ENCODE measurements at regions not wholly inside any gene's neighbourhood (a gene's known extent, or its start where the extent isn't known, plus 50 kb on each side); places are given as distances from the start of the nearest gene placed in this dataset.

DNA sequence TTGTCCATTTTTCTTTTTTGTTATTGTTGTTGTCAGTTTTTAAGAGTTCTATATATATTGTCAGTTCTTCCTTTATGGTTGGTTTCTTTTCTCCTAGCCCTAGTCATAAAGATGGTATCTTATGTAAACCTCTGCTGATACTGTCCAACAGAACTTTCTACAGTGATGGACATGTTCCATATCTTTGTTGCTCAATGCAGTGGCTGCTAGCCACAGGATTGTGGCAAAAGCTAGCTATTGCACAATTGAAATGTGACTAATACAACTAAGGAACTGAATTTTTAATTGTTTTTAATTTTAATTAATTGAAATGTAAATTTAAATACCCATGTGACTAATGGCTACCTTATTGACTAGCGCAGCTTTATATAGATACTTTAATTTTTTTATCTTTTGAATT, 411.8 kb upstream of the PTBP2 start (continued):
- TF ChIP-seq, protein P1, sequence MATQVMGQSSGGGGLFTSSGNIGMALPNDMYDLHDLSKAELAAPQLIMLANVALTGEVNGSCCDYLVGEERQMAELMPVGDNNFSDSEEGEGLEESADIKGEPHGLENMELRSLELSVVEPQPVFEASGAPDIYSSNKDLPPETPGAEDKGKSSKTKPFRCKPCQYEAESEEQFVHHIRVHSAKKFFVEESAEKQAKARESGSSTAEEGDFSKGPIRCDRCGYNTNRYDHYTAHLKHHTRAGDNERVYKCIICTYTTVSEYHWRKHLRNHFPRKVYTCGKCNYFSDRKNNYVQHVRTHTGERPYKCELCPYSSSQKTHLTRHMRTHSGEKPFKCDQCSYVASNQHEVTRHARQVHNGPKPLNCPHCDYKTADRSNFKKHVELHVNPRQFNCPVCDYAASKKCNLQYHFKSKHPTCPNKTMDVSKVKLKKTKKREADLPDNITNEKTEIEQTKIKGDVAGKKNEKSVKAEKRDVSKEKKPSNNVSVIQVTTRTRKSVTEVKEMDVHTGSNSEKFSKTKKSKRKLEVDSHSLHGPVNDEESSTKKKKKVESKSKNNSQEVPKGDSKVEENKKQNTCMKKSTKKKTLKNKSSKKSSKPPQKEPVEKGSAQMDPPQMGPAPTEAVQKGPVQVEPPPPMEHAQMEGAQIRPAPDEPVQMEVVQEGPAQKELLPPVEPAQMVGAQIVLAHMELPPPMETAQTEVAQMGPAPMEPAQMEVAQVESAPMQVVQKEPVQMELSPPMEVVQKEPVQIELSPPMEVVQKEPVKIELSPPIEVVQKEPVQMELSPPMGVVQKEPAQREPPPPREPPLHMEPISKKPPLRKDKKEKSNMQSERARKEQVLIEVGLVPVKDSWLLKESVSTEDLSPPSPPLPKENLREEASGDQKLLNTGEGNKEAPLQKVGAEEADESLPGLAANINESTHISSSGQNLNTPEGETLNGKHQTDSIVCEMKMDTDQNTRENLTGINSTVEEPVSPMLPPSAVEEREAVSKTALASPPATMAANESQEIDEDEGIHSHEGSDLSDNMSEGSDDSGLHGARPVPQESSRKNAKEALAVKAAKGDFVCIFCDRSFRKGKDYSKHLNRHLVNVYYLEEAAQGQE (IDR thresholded peaks at IDR 0.05): no peak
- no peak for TF ChIP-seq SP1 (IDR thresholded peaks at IDR 0.05)
- no peak for TF ChIP-seq TAF1 (conservative IDR thresholded peaks at IDR 0.05)
- TF ChIP-seq HNF4G (IDR thresholded peaks at IDR 0.05): no peak

GRCh38 chr1:96313216-96313615, 408.4 kb upstream of the PTBP2 start:
- Histone ChIP-seq H3K27me3 (ENCODE audit: control insufficient read depth in 4 of 4, insufficient read depth in 4 of 4, low read length in 3 of 4) (no peaks in the 10 kb centered on the region), H3K4me3 (ENCODE audit: low read depth in 1 of 3, low read length in 3 of 3) (no peak overlapping the region), H3K4me1 (ENCODE audit: control insufficient read depth in 4 of 4, insufficient read depth in 4 of 4, low read length in 3 of 4) (peaks cover 0 to 4% (median 4%) of the 10 kb centered on the region in 4 donors), H3K36me3 (ENCODE audit: control insufficient read depth in 4 of 4, insufficient read depth in 3 of 4, low read depth in 1 of 4, low read length in 3 of 4) (no peaks in the 10 kb centered on the region), H3K9ac (ENCODE audit: low read depth in 1 of 2, low read length in 2 of 2) (no peak overlapping the region), H3K9me3 (ENCODE audit: control insufficient read depth in 4 of 4, low read length in 3 of 4) (no peaks in the 10 kb centered on the region), H3K27ac (ENCODE audit: low read depth in 1 of 2, low read length in 2 of 2) (no peak overlapping the region)
- DNase-seq (ENCODE audit: low spot score): no peak
- 96% methylated on average over 1 of the region's 1 CpG for WGBS
- TF ChIP-seq GABPA (IDR thresholded peaks at IDR 0.05 in 1 of 2, conservative IDR thresholded peaks at IDR 0.05 in 1 of 2) (no peak), FOXA1 (IDR thresholded peaks at IDR 0.05) (no peak), SP1 (IDR thresholded peaks at IDR 0.05) (no peak)
- TF ChIP-seq, protein P2, sequence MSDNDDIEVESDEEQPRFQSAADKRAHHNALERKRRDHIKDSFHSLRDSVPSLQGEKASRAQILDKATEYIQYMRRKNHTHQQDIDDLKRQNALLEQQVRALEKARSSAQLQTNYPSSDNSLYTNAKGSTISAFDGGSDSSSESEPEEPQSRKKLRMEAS (IDR thresholded peaks at IDR 0.05): no peak

GRCh38 chr1:96329121-96329520, 392.5 kb upstream of the PTBP2 start:
- TF ChIP-seq RAD21 (IDR thresholded peaks at IDR 0.05): no peak
- TF ChIP-seq HNF4G (IDR thresholded peaks at IDR 0.05): no peak
- TF ChIP-seq, protein P2 (IDR thresholded peaks at IDR 0.05): no peak
- TF ChIP-seq, protein P3, sequence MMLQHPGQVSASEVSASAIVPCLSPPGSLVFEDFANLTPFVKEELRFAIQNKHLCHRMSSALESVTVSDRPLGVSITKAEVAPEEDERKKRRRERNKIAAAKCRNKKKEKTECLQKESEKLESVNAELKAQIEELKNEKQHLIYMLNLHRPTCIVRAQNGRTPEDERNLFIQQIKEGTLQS (IDR thresholded peaks at IDR 0.05): no peak
- TF ChIP-seq FOXA1 (IDR thresholded peaks at IDR 0.05): no peak
- TF ChIP-seq GABPA (IDR thresholded peaks at IDR 0.05 in 1 of 2, conservative IDR thresholded peaks at IDR 0.05 in 1 of 2): no peak
- TF ChIP-seq EGR1 (IDR thresholded peaks at IDR 0.05; ENCODE audit: low read depth in 2 of 2): no peak
- TF ChIP-seq TAF1 (conservative IDR thresholded peaks at IDR 0.05): no peak
- no peak for TF ChIP-seq CTCF (IDR thresholded peaks at IDR 0.05; ENCODE audit: low read depth, low read length, missing input control)
- no peak for TF ChIP-seq NR2F2 (IDR thresholded peaks at IDR 0.05)
- TF ChIP-seq SP1 (IDR thresholded peaks at IDR 0.05): no peak
- TF ChIP-seq JUND (IDR thresholded peaks at IDR 0.05): no peak
- TF ChIP-seq, protein P1 (IDR thresholded peaks at IDR 0.05): no peak
- no peak for TF ChIP-seq RXRA (IDR thresholded peaks at IDR 0.05)
- TF ChIP-seq YY1 (IDR thresholded peaks at IDR 0.05): no peak
- Histone ChIP-seq H3K9ac (ENCODE audit: low read depth in 1 of 2, low read length in 2 of 2) (no peak overlapping the region), H3K36me3 (ENCODE audit: control insufficient read depth in 4 of 4, insufficient read depth in 3 of 4, low read depth in 1 of 4, low read length in 3 of 4) (no peaks in the 10 kb centered on the region), H3K27ac (ENCODE audit: low read depth in 1 of 2, low read length in 2 of 2) (no peak overlapping the region), H3K27me3 (ENCODE audit: control insufficient read depth in 4 of 4, insufficient read depth in 4 of 4, low read length in 3 of 4) (no peaks in the 10 kb centered on the region), H3K4me1 (ENCODE audit: control insufficient read depth in 4 of 4, insufficient read depth in 4 of 4, low read length in 3 of 4) (peaks cover 0 to 7% (median under 1%) of the 10 kb centered on the region in 4 donors), H3K4me3 (ENCODE audit: low read depth in 1 of 3, low read length in 3 of 3) (no peak overlapping the region), H3K9me3 (ENCODE audit: control insufficient read depth in 4 of 4, low read length in 3 of 4) (no peaks in the 10 kb centered on the region)
- 74% methylated on average over 4 of the region's 4 CpGs for WGBS
- no peak for DNase-seq (ENCODE audit: low spot score)

Data from liver (tissue), 8 donors.